ENCODE measurements at regions not wholly inside any gene's neighbourhood (a gene's known extent, or its start where the extent isn't known, plus 50 kb on each side); places are given as distances from the start of the nearest gene placed in this dataset.

GRCh38 chr3:106823701-106824100, 553.5 kb upstream of the CCDC54 start:
- Histone ChIP-seq H3K27me3 (no peaks in the 10 kb centered on the region), H3K36me3 (no peaks in the 10 kb centered on the region), H3K9me3 (no peaks in the 10 kb centered on the region), H3K27ac (no peak overlapping the region), H3K4me3 (replicated peaks in 1 of 3) (no peak overlapping the region), H3K4me1 (peaks cover 0 to 3% of the 10 kb centered on the region in 2 donors)
- TF ChIP-seq POLR2A (IDR thresholded peaks at IDR 0.05) (no peak), CTCF (IDR thresholded peaks at IDR 0.05) (no peak)
- DNase-seq: no peak
- 76 to 81% methylated on average over 3 of the region's 3 CpGs for WGBS, 2 donors
- intact Hi-C loops (cut with DNase I): loop anchor here (10.0 kb wide), 1 partner anchor 241 kb away; no protein-coding TSS in a partner anchor

- peaks cover 0 to 3% of the 10 kb centered on the region in 2 donors for H3K4me1 ChIP-seq
- intact Hi-C loops (cut with DNase I): loop anchor here (10.0 kb wide), 1 partner anchor 240 kb away; no protein-coding TSS in a partner anchor
- peak in 1 of 2 donors; percentile 29 for DNase-seq
- 55 to 82% methylated on average over 1 of the region's 1 CpG for WGBS, 2 donors
- no peak overlapping the region for H3K27ac ChIP-seq
- peak in 4 of 6 experiments; percentile 6 to 36 (median 27) for TF ChIP-seq CTCF (IDR thresholded peaks at IDR 0.05)
- TF ChIP-seq POLR2A (IDR thresholded peaks at IDR 0.05): no peak
- H3K36me3 ChIP-seq: no peaks in the 10 kb centered on the region
- H3K27me3 ChIP-seq: no peaks in the 10 kb centered on the region
- H3K4me3 ChIP-seq (replicated peaks in 1 of 3): no peak overlapping the region
- H3K9me3 ChIP-seq: no peaks in the 10 kb centered on the region
These were observed 552.4 kb upstream of the CCDC54 start for GRCh38 chr3:106824856-106825255.

GRCh38 chr3:106825962-106826605, 551.2 kb upstream of the CCDC54 start:
- intact Hi-C loops (cut with DNase I): loop anchor here (10.0 kb wide), 1 partner anchor 239 kb away; no protein-coding TSS in a partner anchor
- no peak overlapping the region for H3K27ac ChIP-seq
- 75 to 86% methylated on average over 4 of the region's 4 CpGs for WGBS, 2 donors

GRCh38 chr3:106826791-106827311, 550.4 kb upstream of the CCDC54 start:
- H3K27me3 ChIP-seq: no peaks in the 10 kb centered on the region
- intact Hi-C loops (cut with DNase I): loop anchor here (10.0 kb wide), 1 partner anchor 238 kb away; no protein-coding TSS in a partner anchor
- no peaks in the 10 kb centered on the region for H3K36me3 ChIP-seq
- TF ChIP-seq CTCF (IDR thresholded peaks at IDR 0.05) (no peak), POLR2A (IDR thresholded peaks at IDR 0.05) (no peak)
- no peaks in the 10 kb centered on the region for H3K9me3 ChIP-seq
- WGBS, 2 donors: 70 to 71% methylated on average over 4 of the region's 4 CpGs
- peaks cover 0 to 3% of the 10 kb centered on the region in 2 donors for H3K4me1 ChIP-seq
- DNase-seq: no peak
- H3K4me3 ChIP-seq (replicated peaks in 1 of 3): no peak overlapping the region
- H3K27ac ChIP-seq: no peak overlapping the region

More at GRCh38 chr3:106825962-106826605, 551.2 kb upstream of the CCDC54 start:
- Histone ChIP-seq H3K4me3 (replicated peaks in 1 of 3) (no peak overlapping the region), H3K27me3 (no peaks in the 10 kb centered on the region), H3K36me3 (no peaks in the 10 kb centered on the region), H3K9me3 (no peaks in the 10 kb centered on the region), H3K4me1 (peaks cover 0 to 3% of the 10 kb centered on the region in 2 donors)
- TF ChIP-seq CTCF (IDR thresholded peaks at IDR 0.05) (no peak), POLR2A (IDR thresholded peaks at IDR 0.05) (no peak)
- DNase-seq: no peak
